HEK293T (cell line): ENCODE measurements at regions not wholly inside any gene's neighbourhood (a gene's known extent, or its start where the extent isn't known, plus 50 kb on each side); places are given as distances from the start of the nearest gene placed in this dataset.

ENCODE experiments used
- CTCF ChIA-PET: fragments of 350-600 bp; formaldehyde crosslinking; extraction: SDS; loops from one replicate; lab custom pipeline; 2021; ENCODE audit warnings: antibody characterized with exemption, inconsistent platforms; lab: Yijun Ruan, JAX
- POLR2A ChIA-PET: fragments of 350-600 bp; formaldehyde crosslinking; extraction: SDS; loops from one replicate; lab custom pipeline; 2020; ENCODE audit warnings: antibody characterized with exemption, inconsistent platforms; lab: Yijun Ruan, JAX
- DNase-seq: peaks from one replicate; pipeline ENCODE4 v3.0.0; 2012; ENCODE audit warnings: mixed read lengths; ENCODE audit errors: extremely low spot score
- ARNT ChIP-seq: fragments of 450-650 bp; IDR thresholded peaks from 2 replicates; pipeline ENCODE4 v1.6.1; 2017; ENCODE audit warnings: mild to moderate bottlenecking
- BHLHE40 ChIP-seq: fragments of 450-650 bp; IDR thresholded peaks from 2 replicates; pipeline ENCODE4 v1.6.1; 2016; ENCODE audit warnings: mild to moderate bottlenecking, moderate library complexity, borderline replicate concordance
- CTBP1 ChIP-seq: fragments of 450-650 bp; IDR thresholded peaks from 2 replicates; pipeline ENCODE4 v1.6.1; 2016; ENCODE audit warnings: borderline replicate concordance
- ELF4 ChIP-seq: fragments of 450-650 bp; IDR thresholded peaks from 2 replicates; pipeline ENCODE4 v1.6.1; 2017; ENCODE audit warnings: antibody characterized with exemption
- FOXA1 ChIP-seq: fragments of 450-650 bp; IDR thresholded peaks from 2 replicates; pipeline ENCODE4 v1.6.1; 2016; ENCODE audit warnings: mild to moderate bottlenecking
- FOXK2 ChIP-seq: fragments of 450-650 bp; IDR thresholded peaks from 2 replicates; pipeline ENCODE4 v1.6.1; 2016; ENCODE audit warnings: mild to moderate bottlenecking
- FOXM1 ChIP-seq: fragments of 450-650 bp; IDR thresholded peaks from 2 replicates; pipeline ENCODE4 v1.6.1; 2017; ENCODE audit warnings: mild to moderate bottlenecking, borderline replicate concordance
- HDGF ChIP-seq: fragments of 450-650 bp; IDR thresholded peaks from 2 replicates; pipeline ENCODE4 v1.6.1; 2017; ENCODE audit warnings: antibody characterized with exemption, borderline replicate concordance
- L3MBTL2 ChIP-seq: fragments of 450-650 bp; conservative IDR thresholded peaks from 2 replicates; pipeline ENCODE4 v1.6.1; 2016; ENCODE audit warnings: mild to moderate bottlenecking
- LEF1 ChIP-seq: fragments of 450-650 bp; IDR thresholded peaks from 2 replicates; pipeline ENCODE4 v1.6.1; 2017; ENCODE audit warnings: mild to moderate bottlenecking, borderline replicate concordance
- NFRKB ChIP-seq: fragments of 450-650 bp; IDR thresholded peaks from 2 replicates; pipeline ENCODE4 v1.6.1; 2016; ENCODE audit warnings: mild to moderate bottlenecking, moderate library complexity
- PKNOX1 ChIP-seq: fragments of 450-650 bp; IDR thresholded peaks from 2 replicates; pipeline ENCODE4 v1.6.1; 2016
- SP1 ChIP-seq: fragments of 450-650 bp; IDR thresholded peaks from 2 replicates; pipeline ENCODE4 v1.6.1; 2017
- SUZ12 ChIP-seq: fragments of 450-650 bp; IDR thresholded peaks from 2 replicates; pipeline ENCODE4 v1.6.1; 2016; ENCODE audit warnings: mild to moderate bottlenecking
- TARDBP ChIP-seq: fragments of 450-650 bp; IDR thresholded peaks from 2 replicates; pipeline ENCODE4 v1.6.1; 2016
- ZNF384 ChIP-seq: fragments of 450-650 bp; IDR thresholded peaks from 2 replicates; pipeline ENCODE4 v1.6.1; 2016

- ChIA-PET POLR2A (interaction anchor here (0.5 kb wide), 1 partner anchor 207 kb away, joined by 3 read pairs; no protein-coding TSS in a partner anchor), CTCF (no interaction called here)
- no peak for TF ChIP-seq CTBP1
- TF ChIP-seq ZNF384 = no peak
- TF ChIP-seq L3MBTL2 = no peak
- no peak for TF ChIP-seq HDGF
- TF ChIP-seq ELF4 = no peak
- DNase-seq = no peak
Measured at GRCh38 chr5:2007878-2008501, 125.3 kb upstream of the IRX4 start.

- CTCF ChIA-PET = no interaction called here
- no peak for DNase-seq
- POLR2A ChIA-PET = interaction anchor here (0.5 kb wide), 1 partner anchor 207 kb away, joined by 3 read pairs; no protein-coding TSS in a partner anchor
- TF ChIP-seq TARDBP = no peak
- TF ChIP-seq HDGF = no peak
- no peak for TF ChIP-seq ZNF384
- no peak for TF ChIP-seq FOXA1
- TF ChIP-seq PKNOX1 = no peak
- TF ChIP-seq FOXK2 = no peak
- no peak for TF ChIP-seq SUZ12
- TF ChIP-seq ELF4 = no peak
- no peak for TF ChIP-seq LEF1
- TF ChIP-seq BHLHE40 = no peak
- no peak for TF ChIP-seq SP1
Measured at GRCh38 chr5:2007496-2007877, 124.8 kb upstream of the IRX4 start.

GRCh38 chr5:2006971-2007291 is 124.2 kb upstream of the IRX4 start:
- DNase-seq = no peak
- ChIA-PET CTCF (no interaction called here), POLR2A (no interaction called here)
- TF ChIP-seq NFRKB = no peak
- no peak for TF ChIP-seq CTBP1
- no peak for TF ChIP-seq SUZ12
- no peak for TF ChIP-seq TARDBP
- TF ChIP-seq LEF1 = no peak
- no peak for TF ChIP-seq FOXA1
- TF ChIP-seq FOXK2 = no peak
- no peak for TF ChIP-seq ARNT
- no peak for TF ChIP-seq FOXM1
- TF ChIP-seq SP1 = no peak
- TF ChIP-seq L3MBTL2 = no peak
- TF ChIP-seq PKNOX1 = no peak
- TF ChIP-seq ELF4 = no peak
- TF ChIP-seq BHLHE40 = no peak
- TF ChIP-seq ZNF384 = no peak
- no peak for TF ChIP-seq HDGF

GRCh38 chr5:2006193-2006970 is 123.7 kb upstream of the IRX4 start:
- no peak for DNase-seq
- TF ChIP-seq ZNF384 (no peak), FOXM1 (no peak)
- ChIA-PET POLR2A (no interaction called here), CTCF (no interaction called here)

- TF ChIP-seq ELF4 = no peak
- TF ChIP-seq SP1 = no peak
- TF ChIP-seq ZNF384 = no peak
- no peak for TF ChIP-seq L3MBTL2
- TF ChIP-seq BHLHE40 = no peak
- no peak for TF ChIP-seq HDGF
- no peak for TF ChIP-seq PKNOX1
- no peak for TF ChIP-seq FOXA1
- no peak for TF ChIP-seq CTBP1
- no peak for TF ChIP-seq LEF1
- TF ChIP-seq FOXK2 = no peak
- no peak for TF ChIP-seq NFRKB
- no peak for TF ChIP-seq TARDBP
- no peak for TF ChIP-seq SUZ12
- no peak for TF ChIP-seq ARNT
- no peak for TF ChIP-seq FOXM1
- DNase-seq = no peak
- CTCF ChIA-PET = no interaction called here
- POLR2A ChIA-PET = no interaction called here
Measured at GRCh38 chr5:2005101-2006041, 122.6 kb upstream of the IRX4 start.

GRCh38 chr5:2003690-2004365 is 121.1 kb upstream of the IRX4 start:
- no peak for DNase-seq
- ChIA-PET CTCF (no interaction called here), POLR2A (no interaction called here)
- TF ChIP-seq FOXK2 (no peak), FOXA1 (no peak), BHLHE40 (no peak), CTBP1 (no peak), L3MBTL2 (no peak), SUZ12 (no peak), ZNF384 (no peak), HDGF (no peak), NFRKB (no peak), FOXM1 (no peak), SP1 (no peak), LEF1 (no peak), ARNT (no peak)
